ENCODE measurements at regions not wholly inside any gene's neighbourhood (a gene's known extent, or its start where the extent isn't known, plus 50 kb on each side); places are given as distances from the start of the nearest gene placed in this dataset.
"Not testable (repeated sequence)": the region's sequence is repeated elsewhere in the genome, so short reads cannot be mapped to it uniquely, and the experiment has no call there.

DNA sequence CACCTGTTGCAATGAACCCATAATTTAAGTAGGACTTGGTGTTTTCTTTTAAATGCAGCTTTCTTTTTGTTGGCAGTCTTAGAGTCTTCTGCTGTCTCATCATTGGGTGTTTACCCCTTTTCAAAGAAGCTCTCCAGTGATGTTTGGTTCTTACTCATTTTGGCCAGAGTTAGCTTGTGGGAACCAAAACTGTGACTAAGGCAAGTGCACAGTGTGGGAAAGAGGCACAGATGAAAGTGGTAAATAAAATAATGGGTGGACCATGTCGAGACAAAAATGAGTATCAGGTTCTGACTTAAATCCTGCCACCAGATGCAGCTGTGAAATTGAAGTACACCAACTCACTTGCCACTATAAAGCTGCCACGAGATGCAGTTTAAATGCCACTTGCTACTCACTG lies 615.4 kb upstream of the MIS18BP1 start:
- DNase-seq (ENCODE audit: low spot score) (no peak), ATAC-seq (no peak)

DNA sequence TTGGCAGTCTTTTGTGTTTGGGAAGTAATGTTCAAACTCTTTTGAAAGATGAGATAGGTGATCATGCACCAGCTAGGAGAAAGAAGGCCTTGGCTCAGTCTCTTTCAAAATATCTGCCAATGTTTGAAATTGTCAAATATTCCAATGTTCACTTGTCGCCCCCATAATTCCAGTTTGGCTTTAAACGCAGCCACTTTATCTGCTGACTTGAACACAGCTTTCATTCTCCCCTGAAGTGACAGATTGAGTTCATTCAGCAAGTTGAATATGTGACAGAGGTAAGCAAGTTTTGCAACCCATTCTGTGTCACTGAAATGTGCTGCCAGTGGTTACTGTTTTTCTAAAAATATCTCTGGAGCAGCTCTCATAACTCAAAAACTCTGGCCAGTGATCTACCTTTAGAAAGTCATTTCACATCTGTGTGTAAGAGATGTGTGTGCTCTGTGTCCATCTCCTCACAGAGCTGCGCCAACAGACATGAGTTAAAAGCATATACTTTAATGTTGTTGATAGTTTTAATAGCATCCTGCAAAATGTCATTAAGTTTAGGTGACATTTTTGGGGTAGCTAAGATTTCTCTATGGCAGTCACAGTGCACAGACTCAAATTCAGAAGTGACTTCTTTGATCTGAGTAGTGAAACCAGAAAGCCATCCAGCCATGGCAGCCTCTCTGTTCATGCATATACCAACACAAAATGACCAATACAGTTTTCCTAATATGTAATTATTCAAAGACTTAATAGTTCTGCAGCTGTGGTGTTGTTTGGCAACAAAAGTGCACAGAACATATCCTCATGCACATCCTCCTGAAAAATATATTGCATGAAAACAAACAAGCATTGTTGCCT lies 614.3 kb upstream of the MIS18BP1 start:
- DNase-seq (ENCODE audit: low spot score) (no peak), ATAC-seq (no peak)

DNA sequence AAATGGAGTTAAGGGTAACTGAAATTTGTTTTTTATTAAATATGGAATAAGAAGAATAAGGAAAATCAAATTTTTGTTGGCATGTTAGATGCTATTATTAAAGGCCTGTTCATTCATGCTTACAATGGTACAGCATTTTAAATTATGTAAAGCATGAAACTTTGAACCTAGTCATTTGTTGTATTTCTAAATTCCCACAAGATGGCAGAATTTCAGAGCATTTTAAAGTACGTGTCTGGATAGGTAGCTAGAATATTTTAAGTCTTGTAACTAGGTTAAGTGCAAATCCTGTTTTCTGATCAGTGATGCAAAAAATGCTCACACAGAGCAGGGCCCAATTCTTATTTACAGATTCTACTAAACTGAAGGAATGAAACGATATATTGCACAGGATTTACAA lies 585.6 kb upstream of the MIS18BP1 start:
- DNase-seq (ENCODE audit: low spot score) (no peak), ATAC-seq (no peak)

DNA sequence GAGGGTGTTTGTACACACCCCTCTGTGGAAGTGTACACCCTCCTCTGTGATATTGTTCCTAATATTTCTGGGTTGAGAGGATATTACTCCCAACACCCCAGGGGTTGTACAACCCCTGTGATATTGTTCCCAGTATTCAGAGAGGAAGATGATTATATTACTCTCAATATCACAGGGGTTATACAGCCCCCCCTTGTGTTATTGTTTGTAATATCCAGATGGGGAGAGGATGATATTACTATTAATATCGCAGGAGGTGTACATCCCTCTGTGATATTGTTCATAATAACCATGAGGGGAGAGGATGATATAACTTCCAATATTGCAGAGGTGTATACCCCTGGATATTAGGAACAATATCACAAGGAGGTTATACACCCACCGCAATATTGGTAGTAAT lies 566.1 kb upstream of the MIS18BP1 start:
- DNase-seq (ENCODE audit: low spot score) (no peak), ATAC-seq (no peak)

DNA sequence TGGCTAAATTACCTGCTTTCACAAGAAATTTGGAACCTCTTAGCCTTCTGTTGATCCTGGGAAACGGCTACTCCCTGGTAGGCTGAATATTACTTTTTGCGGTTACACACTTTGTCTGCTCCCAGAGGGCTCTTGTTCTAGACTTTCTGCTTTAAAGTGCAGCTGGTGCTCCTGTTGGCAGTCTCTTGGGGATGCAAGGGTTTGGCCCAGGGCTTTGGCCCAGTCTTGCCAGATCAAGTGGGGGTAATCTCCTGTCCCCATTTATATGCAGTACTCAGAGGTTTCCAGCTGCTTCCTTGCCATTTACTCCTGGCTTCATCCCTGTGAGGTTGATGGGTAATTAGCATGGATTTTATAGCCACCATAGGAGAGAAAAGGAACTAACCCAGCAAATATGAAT lies 558.2 kb upstream of the MIS18BP1 start:
- ATAC-seq = no peak
- no peak for DNase-seq (ENCODE audit: low spot score)

DNA sequence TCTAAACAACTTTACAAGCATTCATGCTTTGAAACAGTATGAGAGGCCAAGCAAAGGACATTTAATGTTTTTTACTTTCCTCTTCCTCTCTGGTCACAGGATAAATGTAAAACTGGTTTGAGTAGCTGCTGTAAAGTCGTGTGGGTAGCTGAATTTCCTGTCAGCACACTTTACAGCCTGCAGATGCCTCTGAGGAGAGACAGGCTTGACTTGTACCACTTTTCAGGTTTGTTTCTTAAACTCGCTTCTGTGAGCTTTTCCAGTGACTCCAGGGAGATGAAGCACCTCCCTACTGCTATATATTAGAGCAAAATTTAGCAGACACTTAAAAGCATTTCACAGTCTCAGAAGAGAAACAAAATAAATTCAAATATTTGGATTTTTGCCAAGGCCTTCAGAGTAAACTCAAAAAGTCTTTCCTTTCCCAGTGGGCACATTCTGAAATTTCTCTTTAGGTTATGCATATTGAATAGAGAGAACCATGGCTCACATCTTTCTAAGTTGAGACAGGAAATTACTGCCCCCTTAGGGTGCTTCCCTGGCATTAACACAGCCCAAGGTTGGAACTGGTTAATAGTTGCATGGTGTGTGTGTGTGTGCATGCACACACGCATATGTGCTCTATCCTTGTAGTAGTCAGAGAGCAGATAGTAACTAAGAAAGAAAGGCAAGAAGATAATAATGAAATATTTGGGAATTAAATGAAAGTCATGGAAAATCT lies 557.3 kb upstream of the MIS18BP1 start:
- ATAC-seq (no peak), DNase-seq (ENCODE audit: low spot score) (no peak)

DNA sequence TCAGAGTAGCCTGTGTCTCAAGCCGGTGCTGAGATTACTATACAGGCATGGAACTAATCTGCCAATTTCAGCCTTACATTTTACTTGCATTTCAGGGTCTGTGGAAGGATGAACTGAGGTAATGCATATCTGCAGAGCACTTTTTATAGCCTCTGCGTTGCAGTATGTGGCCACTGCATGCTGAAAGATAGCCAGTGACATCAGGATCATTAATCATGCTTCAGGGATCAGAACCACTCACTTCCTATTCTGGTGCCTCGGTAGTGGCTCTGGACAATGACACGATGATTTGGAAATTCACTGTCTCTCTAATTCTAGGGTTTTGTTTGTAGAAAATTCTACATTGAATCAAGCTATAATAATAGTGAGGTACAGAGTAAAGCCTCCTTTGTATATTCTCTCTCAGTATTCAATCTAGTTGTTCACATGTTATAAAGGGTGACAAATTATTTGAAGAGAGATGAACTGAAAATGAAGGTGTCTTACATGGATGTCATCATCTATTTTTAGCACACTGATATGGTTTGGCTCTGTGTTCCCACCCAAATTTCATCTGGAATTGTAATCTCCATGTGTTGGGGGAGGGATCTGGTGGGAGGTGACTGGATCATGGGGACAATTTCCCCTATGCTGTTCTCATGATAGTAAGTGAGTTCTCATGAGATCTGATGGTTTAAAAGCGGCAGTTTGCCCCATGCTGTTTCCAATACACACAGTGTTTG lies 554.3 kb upstream of the MIS18BP1 start:
- ATAC-seq = no peak
- no peak for DNase-seq (ENCODE audit: low spot score)

DNA sequence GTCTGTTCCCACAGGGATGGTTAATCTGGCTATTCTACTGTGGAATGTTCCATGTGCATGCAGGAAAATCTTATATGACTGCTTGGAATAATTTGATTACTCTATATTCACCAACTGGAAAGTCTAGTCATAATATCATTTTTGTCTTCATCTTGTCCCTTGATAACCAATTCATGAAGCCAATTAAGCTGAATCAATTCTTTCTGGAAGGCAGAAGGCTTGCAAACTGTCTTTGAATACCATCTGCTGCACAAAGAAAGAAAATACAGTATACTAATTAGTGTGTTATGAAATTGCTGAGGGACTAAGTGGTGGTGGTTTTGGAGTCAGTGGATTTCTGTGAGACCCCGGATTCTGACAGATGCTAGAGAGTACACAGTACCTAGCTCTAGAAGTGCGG lies 546.5 kb upstream of the MIS18BP1 start:
- ATAC-seq = no peak
- no peak for DNase-seq (ENCODE audit: low spot score)

DNA sequence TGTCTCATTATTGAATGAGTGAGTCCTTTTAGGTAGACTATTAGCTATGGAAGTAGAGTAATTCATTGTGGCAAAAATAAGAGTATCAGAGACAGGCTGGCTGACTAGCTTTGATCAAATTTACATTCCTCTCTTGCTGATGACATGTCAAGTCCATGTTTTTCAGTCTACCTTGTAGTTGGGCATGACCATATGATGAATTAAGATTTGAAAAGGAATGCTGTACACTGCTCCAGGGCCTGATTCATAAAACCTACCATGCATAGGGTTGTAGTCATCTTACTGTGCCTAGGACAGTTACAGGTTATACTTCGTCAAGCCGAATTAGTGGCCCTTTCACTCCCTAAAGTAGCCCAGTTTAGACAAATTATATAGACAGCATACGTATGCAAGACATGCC lies 545.7 kb upstream of the MIS18BP1 start:
- DNase-seq (ENCODE audit: low spot score) = no peak
- no peak for ATAC-seq

DNA sequence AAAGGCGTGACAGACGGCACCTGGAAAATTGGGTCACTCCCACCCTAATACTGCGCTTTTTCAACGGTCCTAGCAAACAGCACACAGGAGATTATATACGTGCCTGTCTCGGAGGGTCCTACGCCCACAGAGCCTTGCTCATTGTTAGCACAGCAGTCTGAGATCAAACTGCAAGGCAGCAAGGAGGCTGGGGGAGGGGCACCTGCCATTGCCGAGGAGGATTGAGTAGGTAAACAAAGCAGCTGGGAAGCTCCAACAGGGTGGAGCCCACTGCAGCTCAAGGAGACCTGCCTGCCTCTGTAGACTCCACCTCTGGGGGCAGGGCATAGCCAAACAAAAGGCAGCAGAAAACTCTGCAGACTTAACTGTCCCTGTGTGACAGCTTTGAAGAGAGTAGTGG lies 543.0 kb upstream of the MIS18BP1 start:
- DNase-seq (ENCODE audit: low spot score); ATAC-seq: not testable (repeated sequence)

DNA sequence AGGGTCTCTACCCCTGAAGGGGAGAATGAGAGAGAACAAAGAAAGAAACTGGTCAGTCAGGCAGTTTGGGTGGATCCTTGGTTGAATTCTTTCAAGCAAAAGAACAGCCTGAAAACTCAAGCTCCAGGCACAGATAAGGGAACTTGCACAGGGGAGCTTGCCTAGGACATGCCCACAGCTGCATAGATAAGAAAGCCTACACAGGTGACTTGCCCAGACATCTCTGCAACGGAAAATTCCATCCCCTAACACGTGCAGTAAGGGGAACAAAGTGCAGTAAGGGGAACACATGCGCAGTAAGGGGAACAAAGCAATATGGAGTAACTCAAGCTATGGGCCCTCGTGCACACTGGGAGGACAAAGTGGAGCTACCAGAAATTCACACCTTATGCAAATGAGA lies 540.1 kb upstream of the MIS18BP1 start:
- ATAC-seq (no peak), DNase-seq (ENCODE audit: low spot score) (no peak)

DNA sequence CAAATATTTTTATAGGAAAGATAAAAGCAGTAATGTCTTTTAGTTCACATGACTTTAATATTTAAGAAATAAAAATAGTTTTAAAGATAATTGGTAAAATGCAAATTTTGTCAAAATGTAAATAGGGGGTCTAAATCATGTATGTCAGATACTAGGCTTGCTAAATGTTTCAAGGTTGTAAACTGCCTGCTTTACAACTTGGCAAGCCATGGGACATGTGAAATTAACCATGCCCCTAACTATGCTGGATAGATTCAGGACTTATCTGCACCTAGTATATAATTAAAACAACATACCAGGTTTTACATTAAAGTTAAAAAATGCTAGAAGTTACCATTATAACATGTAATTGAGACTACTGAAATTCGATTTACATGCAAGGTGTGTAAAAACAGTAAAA lies 537.3 kb upstream of the MIS18BP1 start:
- no peak for DNase-seq (ENCODE audit: low spot score)
- ATAC-seq = no peak

DNA sequence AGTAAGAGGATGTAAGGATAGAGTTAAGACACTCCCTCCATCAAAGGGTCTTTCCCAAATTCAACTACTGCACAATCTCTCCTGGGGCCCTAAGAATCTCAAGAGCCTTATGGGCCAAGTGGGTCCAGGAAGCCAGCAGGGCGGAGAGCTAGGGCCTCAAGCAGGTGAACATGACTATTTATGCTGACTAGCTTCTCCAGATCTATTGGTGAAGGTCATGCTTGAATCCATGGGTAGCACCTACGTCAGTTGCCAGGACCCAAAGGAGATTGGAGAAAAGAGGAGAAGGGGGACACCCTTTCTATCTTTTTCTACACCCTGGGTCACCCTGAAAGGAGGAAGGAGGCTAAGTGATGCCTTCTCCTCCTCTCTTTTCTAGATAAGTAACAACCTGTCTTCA lies 534.2 kb upstream of the MIS18BP1 start:
- ATAC-seq (no peak), DNase-seq (ENCODE audit: low spot score) (no peak)

DNA sequence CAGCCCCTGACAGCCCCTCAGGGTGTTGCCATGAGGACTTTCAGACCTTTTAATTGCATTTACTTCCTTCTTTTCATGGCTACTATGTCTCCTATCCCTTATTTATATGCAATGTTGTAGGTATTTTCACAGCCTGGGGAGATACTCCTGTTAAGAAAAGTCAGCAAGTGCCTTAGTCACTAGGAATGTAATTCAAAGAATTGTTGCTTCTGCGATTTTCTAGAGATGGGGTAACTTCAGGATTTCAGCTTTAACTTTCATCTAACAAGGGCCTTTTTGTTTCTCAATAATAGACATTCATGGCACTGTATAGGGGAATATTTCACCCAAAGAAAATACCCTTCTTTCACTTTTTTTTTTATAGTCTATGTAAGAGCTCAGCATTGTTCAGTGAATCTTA lies 533.3 kb upstream of the MIS18BP1 start:
- no peak for ATAC-seq
- no peak for DNase-seq (ENCODE audit: low spot score)

DNA sequence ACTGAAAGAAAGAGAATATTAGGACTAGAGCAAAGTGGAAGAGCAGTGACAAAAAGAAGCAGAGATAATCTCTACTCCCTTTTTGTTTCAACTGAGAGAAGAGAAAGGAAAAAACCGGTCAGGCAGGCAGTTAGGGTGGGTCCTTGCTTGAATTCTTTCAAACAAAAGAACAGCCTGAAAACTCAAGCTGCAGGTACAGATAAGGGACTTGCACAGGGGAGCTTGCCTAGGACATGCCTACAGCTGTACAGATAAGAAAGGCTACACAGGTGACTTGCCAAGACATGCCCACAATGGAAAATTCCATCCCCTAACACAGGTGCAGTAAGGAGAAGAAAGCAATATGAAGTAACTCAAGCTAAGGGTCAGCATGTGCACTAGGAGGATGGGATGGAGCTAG lies 532.2 kb upstream of the MIS18BP1 start:
- ATAC-seq = no peak

DNA sequence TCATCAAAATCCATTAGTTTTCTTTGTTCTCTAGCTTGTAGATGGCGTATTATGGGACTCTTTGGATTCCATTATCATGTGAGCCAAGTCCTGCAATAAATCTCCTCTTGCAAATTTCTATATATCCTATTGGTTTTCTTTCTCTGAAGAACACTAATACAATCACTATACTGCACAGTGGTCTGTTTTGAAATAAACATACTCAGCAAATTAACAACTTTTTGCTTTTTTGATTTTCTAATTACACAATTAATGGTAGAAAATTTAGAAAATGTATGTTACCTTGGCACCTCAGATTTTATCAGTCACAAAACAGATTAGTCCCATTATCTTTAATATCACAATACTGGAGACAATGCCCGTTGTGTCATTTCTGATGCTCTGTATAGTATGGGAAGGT lies 513.2 kb upstream of the MIS18BP1 start:
- no peak for DNase-seq (ENCODE audit: low spot score)
- no peak for ATAC-seq

More for the DNA sequence above, 532.2 kb upstream of the MIS18BP1 start:
- no peak for DNase-seq (ENCODE audit: low spot score)

DNA sequence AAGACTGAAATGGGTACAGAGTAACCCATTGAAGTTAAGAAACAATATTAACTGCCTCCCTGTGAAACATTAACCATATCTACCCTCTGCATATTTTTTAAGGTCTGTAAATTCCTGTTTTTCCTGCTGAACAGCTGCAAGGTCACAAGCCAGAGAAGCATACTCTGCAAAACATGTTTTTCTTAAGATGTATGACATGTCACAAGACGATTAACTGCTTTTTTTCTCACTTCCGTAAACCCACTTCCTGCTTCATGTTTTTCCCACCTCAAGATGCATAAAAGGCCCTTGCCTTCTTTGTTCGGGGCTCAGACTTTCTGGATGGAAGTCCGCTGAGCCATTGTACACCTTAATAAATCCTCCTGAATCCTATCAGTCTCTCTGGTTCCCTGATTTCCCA lies 504.7 kb upstream of the MIS18BP1 start:
- no peak for ATAC-seq
- DNase-seq (ENCODE audit: low spot score) = no peak

DNA sequence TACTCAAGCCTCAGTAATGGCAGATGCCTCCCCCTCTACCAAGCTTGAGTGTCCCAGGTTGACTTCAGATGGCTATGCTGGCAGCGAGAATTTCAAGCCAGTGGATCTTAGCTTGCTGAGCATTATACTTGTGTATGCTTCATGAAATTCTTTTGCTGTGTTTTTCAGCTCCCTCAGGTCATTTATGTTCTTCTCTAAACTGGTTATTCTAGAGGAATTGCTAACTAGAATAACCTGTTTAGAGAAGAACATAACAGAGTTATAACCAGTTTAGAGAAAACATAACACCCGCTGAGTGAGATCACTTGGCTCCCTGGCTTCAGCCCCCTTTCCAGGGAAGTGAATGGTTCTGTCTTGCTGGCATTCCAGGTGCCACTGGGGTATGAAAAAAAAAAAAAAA lies 503.4 kb upstream of the MIS18BP1 start:
- DNase-seq (ENCODE audit: low spot score); ATAC-seq: not testable (repeated sequence)

DNA sequence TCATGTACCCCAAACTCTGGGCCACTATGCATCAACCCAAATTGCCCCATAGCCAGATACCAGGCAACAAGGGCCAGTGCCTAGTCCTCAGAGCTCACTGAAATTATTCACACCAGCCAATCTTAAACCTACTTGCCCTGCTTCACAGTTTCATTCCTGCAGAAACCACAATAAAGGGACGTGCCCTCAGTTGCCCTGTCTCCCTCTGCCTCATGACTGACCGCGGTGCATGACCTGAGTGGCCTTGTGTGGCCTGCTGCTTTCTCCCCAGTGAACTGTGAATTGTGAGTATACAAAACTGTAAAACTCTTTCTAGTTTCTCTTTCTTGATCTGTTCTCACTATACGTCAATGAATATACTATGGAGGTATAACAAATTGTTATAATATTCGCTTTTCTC lies 490.9 kb upstream of the MIS18BP1 start:
- no peak for ATAC-seq
- DNase-seq (ENCODE audit: low spot score) = no peak

DNA sequence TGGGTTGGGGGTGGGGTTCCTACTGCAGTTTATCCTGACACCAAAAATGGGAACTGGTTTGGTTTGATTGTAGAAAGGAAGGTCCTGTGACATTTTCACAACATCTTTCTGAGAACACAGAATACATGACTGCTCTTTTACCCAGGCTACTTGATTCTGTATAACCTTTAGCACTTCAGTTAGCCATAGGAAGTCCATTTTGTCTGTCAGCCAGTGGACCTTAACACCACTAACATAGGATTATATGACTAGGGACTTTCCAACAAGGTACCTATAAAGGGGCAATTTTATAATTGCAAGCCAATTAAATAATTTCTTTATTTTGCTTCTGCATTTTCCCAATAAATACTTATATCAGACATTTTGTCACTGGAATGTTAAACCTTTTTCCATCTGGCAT lies 489.2 kb upstream of the MIS18BP1 start:
- DNase-seq (ENCODE audit: low spot score) = no peak
- ATAC-seq = no peak

DNA sequence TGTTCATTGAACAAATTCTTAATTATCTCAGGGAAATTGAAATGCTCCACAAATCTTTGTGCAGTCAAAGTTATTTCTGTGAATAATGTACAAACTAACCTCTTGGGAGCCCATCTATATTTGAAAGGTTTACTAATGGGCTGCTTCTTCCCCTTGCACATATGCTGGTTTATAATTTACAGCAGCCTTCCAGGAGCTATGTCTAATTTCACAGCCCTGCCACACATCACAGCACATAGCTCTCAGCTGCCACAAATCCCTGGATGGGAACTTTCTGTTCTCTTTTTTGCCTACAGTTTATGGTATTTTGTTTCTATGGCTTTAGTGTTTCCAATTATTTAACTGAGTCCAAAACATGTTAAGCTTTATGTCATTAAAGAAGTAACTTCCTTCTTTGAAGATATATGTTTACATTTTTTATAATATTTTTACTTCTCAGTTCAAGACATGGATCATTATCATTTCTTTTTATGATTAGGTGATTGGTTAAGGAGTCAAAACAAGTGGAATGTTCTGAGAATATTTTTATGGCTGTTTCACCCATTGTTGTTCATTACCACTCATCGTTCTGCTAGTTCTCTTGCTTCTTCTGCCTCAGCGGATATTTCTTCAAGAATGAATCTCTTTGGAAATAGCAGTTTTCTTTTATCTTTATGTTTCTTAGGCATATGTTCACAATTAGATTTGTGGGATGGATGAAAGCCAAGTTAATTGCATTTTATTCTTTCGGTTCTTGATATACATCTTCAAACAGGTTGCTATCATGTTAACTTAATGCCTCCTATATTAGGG lies 475.6 kb upstream of the MIS18BP1 start:
- DNase-seq (ENCODE audit: low spot score) = no peak

More for the DNA sequence above, 475.6 kb upstream of the MIS18BP1 start:
- no peak for ATAC-seq

Measured in left lobe of liver (tissue), 2 donors.